B cell (primary cell): ENCODE measurements at regions not wholly inside any gene's neighbourhood (a gene's known extent, or its start where the extent isn't known, plus 50 kb on each side); places are given as distances from the start of the nearest gene placed in this dataset.

ENCODE experiments used
- ATAC-seq: fragments of 200-7000 bp; cut with Tn5 transposase; one replicate; pipeline ENCODE4 v1.10.0; 2021; ENCODE audit warnings: low read depth, mild to moderate bottlenecking, moderate number of reproducible peaks, moderate library complexity
- CTCF ChIA-PET: fragments of 350-600 bp; sonication (Branson Sonifier 250); formaldehyde crosslinking; loops from one replicate; lab custom pipeline; 2021; ENCODE audit warnings: antibody characterized with exemption, inconsistent platforms; lab: Charles Lee
- POLR2A ChIA-PET: fragments of 350-600 bp; sonication (Branson Sonifier 250); formaldehyde crosslinking; loops from one replicate; lab custom pipeline; 2021; ENCODE audit warnings: antibody characterized with exemption; lab: Charles Lee
- DNase-seq: peaks from one replicate; pipeline ENCODE4 v3.0.0; 2013
- H2AFZ ChIP-seq: 2 replicates; pipeline ENCODE4 v1.6.1; 2012; ENCODE audit warnings: mild to moderate bottlenecking, low read depth, low read length; ENCODE audit not compliant: insufficient read depth, poor library complexity, severe bottlenecking
- H3K27ac ChIP-seq, 2 donors: 1 replicate in 1 of 2; 2 replicates in 1 of 2; pipeline ENCODE4 v1.5.1; 2012 to 2013; ENCODE audit warnings: low read length in 2 of 2, mild to moderate bottlenecking in 2 of 2, moderate library complexity in 1 of 2
- H3K27me3 ChIP-seq, 4 experiments: fragments of 200-600 bp in 1 of 4; sonication (generic) in 1 of 4; replicated peaks in 1 of 4; 1 replicate in 2 of 4; 2 replicates in 2 of 4; pipeline versions ENCODE4 v1.6.1 to v1.7.0; 2013 to 2016; ENCODE audit warnings: low read length in 3 of 4, mild to moderate bottlenecking in 2 of 4, mixed read lengths in 1 of 4, moderate library complexity in 1 of 4; ENCODE audit not compliant: insufficient read depth in 4 of 4, control insufficient read depth in 3 of 4; ENCODE audit errors: control extremely low read depth in 1 of 4
- H3K36me3 ChIP-seq, 2 experiments: replicated peaks in 1 of 2; 1 replicate in 1 of 2; 2 replicates in 1 of 2; pipeline versions ENCODE4 v1.6.1 to v1.7.1; 2013; ENCODE audit warnings: low read length in 1 of 2; ENCODE audit not compliant: insufficient read depth in 2 of 2, control insufficient read depth in 1 of 2; ENCODE audit errors: control extremely low read depth in 1 of 2, extremely low read depth in 1 of 2
- H3K4me1 ChIP-seq, 2 donors: fragments of 200-600 bp in 1 of 2; sonication (generic) in 1 of 2; 1 replicate in 1 of 2; 2 replicates in 1 of 2; pipeline versions ENCODE4 v1.5.1 to v1.6.1; 2013 to 2017; ENCODE audit warnings: low read length in 2 of 2; ENCODE audit not compliant: control insufficient read depth in 2 of 2, insufficient read depth in 2 of 2
- H3K4me2 ChIP-seq: replicated peaks from 2 replicates; pipeline ENCODE3; 2012; ENCODE audit warnings: mild to moderate bottlenecking, low read depth, low read length; ENCODE audit not compliant: poor library complexity, severe bottlenecking
- H3K4me3 ChIP-seq, 5 experiments: fragments of 200-600 bp in 1 of 5; sonication (generic) in 1 of 5; 1 replicate in 3 of 5; 2 replicates in 2 of 5; pipeline versions ENCODE4 v1.5.1 to v1.7.0; 2011 to 2016; ENCODE audit warnings: low read length in 4 of 5, mild to moderate bottlenecking in 4 of 5, low read depth in 2 of 5, control low read depth in 1 of 5, moderate library complexity in 1 of 5; ENCODE audit not compliant: insufficient read depth in 1 of 5; ENCODE audit errors: control extremely low read depth in 1 of 5, extremely low read depth in 1 of 5
- H3K79me2 ChIP-seq: fragments of 200-600 bp; sonication (generic); one replicate; pipeline ENCODE4 v1.6.0; 2016; ENCODE audit warnings: low read length; ENCODE audit not compliant: control insufficient read depth, insufficient read depth
- H3K9ac ChIP-seq: fragments of 200-600 bp; sonication (generic); 2 replicates; pipeline ENCODE4 v1.6.1; 2017; ENCODE audit warnings: mild to moderate bottlenecking, low read length, moderate library complexity
- H3K9me3 ChIP-seq, 3 donors: one replicate each; pipeline versions ENCODE4 v1.6.1 to v1.7.1; 2013; ENCODE audit warnings: low read length in 2 of 3; ENCODE audit not compliant: control insufficient read depth in 2 of 3, insufficient read depth in 1 of 3; ENCODE audit errors: control extremely low read depth in 1 of 3
- H4K20me1 ChIP-seq: 2 replicates; pipeline ENCODE4 v1.6.0; 2012; ENCODE audit warnings: mild to moderate bottlenecking, low read length; ENCODE audit not compliant: insufficient read depth, control insufficient read depth, poor library complexity, severe bottlenecking
- H3K27ac Mint-ChIP-seq: one replicate; pipeline ENCODE4 v1.8.0; 2021; ENCODE audit warnings: mixed read lengths
- H3K27me3 Mint-ChIP-seq: one replicate; pipeline ENCODE4 v1.8.0; 2021; ENCODE audit warnings: mixed read lengths
- H3K4me1 Mint-ChIP-seq: one replicate; pipeline ENCODE4 v1.8.0; 2021; ENCODE audit warnings: mixed read lengths
- H3K4me3 Mint-ChIP-seq: one replicate; pipeline ENCODE4 v1.8.0; 2021; ENCODE audit warnings: mixed read lengths
- H3K9me3 Mint-ChIP-seq: one replicate; pipeline ENCODE4 v1.8.0; 2022; ENCODE audit warnings: mixed read lengths; ENCODE audit not compliant: insufficient read depth
- EZH2 ChIP-seq: IDR thresholded peaks from 2 replicates; pipeline ENCODE4 v1.6.1; 2012; ENCODE audit warnings: borderline replicate concordance, low read depth, mild to moderate bottlenecking, moderate library complexity, low read length; ENCODE audit not compliant: insufficient read depth, poor library complexity, severe bottlenecking
- WGBS: methylation state at CpG from one replicate; pipeline ENCODE4 v1.1.5; 2013; ENCODE audit warnings: missing lambda C conversion rate; ENCODE audit not compliant: insufficient coverage; 5-methylcytosine and 5-hydroxymethylcytosine counted together
- intact Hi-C: fragments of 100-400 bp; cut with micrococcal nuclease; formaldehyde crosslinking; loops from one replicate; pipeline ENCODE4 v1.10.0; 2022
- TF ChIP-seq, protein P1 (sequence below): fragments of 200-600 bp; IDR thresholded peaks from one replicate; pipeline ENCODE4 v1.8.0; 2022; ENCODE audit warnings: antibody characterized with exemption, mild to moderate bottlenecking

DNA sequence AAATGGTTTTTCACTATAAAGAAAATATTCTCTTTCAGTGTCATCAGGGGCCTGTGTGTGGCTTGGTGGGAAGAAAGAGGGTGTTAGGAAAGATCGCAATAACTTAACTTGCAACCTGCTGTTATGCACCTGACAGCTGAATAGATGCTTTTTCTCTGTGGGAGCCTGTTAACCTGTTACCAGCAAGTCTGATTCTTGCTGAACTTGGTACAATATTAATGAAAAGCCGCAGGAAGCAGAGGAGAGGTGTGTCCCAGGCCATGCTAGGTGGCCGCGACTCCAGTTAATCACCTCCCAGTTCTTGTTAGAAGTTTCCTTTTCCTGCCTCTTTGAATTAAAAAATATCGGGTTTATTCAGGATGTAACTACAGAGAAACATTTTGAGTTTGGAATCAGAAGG, 494.8 kb upstream of the AGA start:
- Mint-ChIP-seq H3K27me3 (no peaks in the 10 kb centered on the region), H3K9me3 (peaks cover 3% of the 10 kb centered on the region), H3K4me3 (no peak overlapping the region), H3K4me1 (no peaks in the 10 kb centered on the region), H3K27ac (no peak overlapping the region)
- Histone ChIP-seq H3K9me3 (no peaks in the 10 kb centered on the region), H3K9ac (no peak overlapping the region), H3K27me3 (no peaks in the 10 kb centered on the region), H3K79me2 (no peaks in the 10 kb centered on the region), H2AFZ (no peak overlapping the region), H3K4me3 (no peak overlapping the region), H3K4me2 (no peak overlapping the region), H3K4me1 (no peaks in the 10 kb centered on the region), H3K27ac (no peak overlapping the region), H3K36me3 (no peaks in the 10 kb centered on the region), H4K20me1 (no peaks in the 10 kb centered on the region)
- 80% methylated on average over 2 of the region's 5 CpGs for WGBS
- TF ChIP-seq EZH2, result no peak
- TF ChIP-seq, protein P1, sequence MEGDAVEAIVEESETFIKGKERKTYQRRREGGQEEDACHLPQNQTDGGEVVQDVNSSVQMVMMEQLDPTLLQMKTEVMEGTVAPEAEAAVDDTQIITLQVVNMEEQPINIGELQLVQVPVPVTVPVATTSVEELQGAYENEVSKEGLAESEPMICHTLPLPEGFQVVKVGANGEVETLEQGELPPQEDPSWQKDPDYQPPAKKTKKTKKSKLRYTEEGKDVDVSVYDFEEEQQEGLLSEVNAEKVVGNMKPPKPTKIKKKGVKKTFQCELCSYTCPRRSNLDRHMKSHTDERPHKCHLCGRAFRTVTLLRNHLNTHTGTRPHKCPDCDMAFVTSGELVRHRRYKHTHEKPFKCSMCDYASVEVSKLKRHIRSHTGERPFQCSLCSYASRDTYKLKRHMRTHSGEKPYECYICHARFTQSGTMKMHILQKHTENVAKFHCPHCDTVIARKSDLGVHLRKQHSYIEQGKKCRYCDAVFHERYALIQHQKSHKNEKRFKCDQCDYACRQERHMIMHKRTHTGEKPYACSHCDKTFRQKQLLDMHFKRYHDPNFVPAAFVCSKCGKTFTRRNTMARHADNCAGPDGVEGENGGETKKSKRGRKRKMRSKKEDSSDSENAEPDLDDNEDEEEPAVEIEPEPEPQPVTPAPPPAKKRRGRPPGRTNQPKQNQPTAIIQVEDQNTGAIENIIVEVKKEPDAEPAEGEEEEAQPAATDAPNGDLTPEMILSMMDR, result no peak
- CTCF ChIA-PET, result no interaction called here
- DNase-seq (no peak), ATAC-seq (no peak)
- POLR2A ChIA-PET, result no interaction called here
- intact Hi-C loops, result no loop called here

DNA sequence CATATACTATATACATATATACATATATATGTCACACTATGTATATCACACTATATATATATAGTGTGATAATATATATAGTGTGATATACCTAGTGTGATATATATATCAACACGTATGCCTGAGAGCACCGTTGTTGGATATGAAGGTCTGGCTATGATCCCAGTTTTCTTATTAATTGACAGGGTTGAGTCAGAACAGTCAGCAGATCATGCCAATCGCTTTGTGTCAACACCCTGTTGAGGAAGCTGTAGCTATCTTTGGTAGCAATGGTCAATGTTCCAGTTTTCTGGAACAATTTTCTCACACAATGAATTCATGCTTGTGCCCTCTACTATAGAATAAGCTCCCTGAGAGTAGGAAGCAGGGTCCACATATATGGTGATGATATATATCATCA, 496.0 kb upstream of the AGA start:
- CTCF ChIA-PET, result no interaction called here

More for the DNA sequence above, 496.0 kb upstream of the AGA start:
- H3K79me2 ChIP-seq, result no peaks in the 10 kb centered on the region
- no peak overlapping the region for H3K27ac ChIP-seq
- no peak overlapping the region for H3K4me2 ChIP-seq
- H2AFZ ChIP-seq, result no peak overlapping the region
- DNase-seq, result no peak
- intact Hi-C loops, result no loop called here
- Mint-ChIP-seq H3K27me3 (no peaks in the 10 kb centered on the region), H3K4me1 (no peaks in the 10 kb centered on the region), H3K9me3 (peaks cover 3% of the 10 kb centered on the region), H3K27ac (no peak overlapping the region), H3K4me3 (no peak overlapping the region)
- ATAC-seq, result no peak
- POLR2A ChIA-PET, result no interaction called here
- no peaks in the 10 kb centered on the region for H3K9me3 ChIP-seq
- H3K9ac ChIP-seq, result no peak overlapping the region
- WGBS, result 86% methylated on average over 2 of the region's 3 CpGs
- H3K4me3 ChIP-seq, result no peak overlapping the region
- H3K27me3 ChIP-seq, result no peaks in the 10 kb centered on the region
- no peaks in the 10 kb centered on the region for H4K20me1 ChIP-seq
- no peaks in the 10 kb centered on the region for H3K4me1 ChIP-seq
- H3K36me3 ChIP-seq, result no peaks in the 10 kb centered on the region
- TF ChIP-seq, protein P1, result no peak
- TF ChIP-seq EZH2, result no peak
